ENCODE measurements at regions not wholly inside any gene's neighbourhood (a gene's known extent, or its start where the extent isn't known, plus 50 kb on each side); places are given as distances from the start of the nearest gene placed in this dataset.

DNA sequence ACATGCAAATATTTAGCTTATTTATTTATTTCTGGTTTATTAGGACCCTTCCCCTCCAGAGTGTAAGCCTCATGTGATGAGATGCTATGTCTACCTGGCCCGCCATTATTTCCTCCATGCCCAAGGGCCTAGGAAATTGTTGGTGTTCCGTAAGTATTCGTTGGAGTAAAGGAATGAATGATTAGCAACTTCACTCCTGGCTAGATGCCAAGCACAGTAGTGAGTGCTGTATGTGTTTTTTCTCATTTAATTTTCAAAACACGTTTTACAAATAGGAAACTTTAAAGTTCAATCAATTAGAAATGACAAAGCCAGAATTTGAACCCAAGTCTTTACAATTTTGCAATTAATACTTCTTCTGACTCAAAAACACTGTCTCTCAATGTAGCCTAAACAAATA, 253.8 kb downstream of the BCAT1 start:
- no peak for ATAC-seq (ENCODE audit: low FRiP score)
- TF ChIP-seq, protein P1, sequence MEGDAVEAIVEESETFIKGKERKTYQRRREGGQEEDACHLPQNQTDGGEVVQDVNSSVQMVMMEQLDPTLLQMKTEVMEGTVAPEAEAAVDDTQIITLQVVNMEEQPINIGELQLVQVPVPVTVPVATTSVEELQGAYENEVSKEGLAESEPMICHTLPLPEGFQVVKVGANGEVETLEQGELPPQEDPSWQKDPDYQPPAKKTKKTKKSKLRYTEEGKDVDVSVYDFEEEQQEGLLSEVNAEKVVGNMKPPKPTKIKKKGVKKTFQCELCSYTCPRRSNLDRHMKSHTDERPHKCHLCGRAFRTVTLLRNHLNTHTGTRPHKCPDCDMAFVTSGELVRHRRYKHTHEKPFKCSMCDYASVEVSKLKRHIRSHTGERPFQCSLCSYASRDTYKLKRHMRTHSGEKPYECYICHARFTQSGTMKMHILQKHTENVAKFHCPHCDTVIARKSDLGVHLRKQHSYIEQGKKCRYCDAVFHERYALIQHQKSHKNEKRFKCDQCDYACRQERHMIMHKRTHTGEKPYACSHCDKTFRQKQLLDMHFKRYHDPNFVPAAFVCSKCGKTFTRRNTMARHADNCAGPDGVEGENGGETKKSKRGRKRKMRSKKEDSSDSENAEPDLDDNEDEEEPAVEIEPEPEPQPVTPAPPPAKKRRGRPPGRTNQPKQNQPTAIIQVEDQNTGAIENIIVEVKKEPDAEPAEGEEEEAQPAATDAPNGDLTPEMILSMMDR (IDR thresholded peaks at IDR 0.05), result no peak
- no peak for DNase-seq (ENCODE audit: low spot score)

DNA sequence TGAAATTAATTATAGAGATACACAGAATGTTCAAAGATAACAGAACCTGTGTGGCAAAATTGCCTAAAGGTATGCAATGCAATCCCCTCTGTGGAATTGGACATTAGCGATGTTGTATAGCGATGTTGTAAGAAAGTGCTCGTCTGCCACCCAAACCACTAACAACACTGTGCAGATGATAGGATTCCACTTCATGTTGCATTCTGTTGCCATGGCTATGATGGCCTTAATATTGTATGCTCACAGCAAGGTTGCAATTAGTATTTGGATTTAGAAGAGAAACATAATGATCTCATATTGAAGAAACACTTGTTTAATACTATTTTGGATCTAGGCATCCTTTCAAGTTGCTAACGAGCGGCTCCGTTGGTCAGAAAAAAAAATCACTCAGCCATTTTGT, 260.3 kb downstream of the BCAT1 start:
- DNase-seq (ENCODE audit: low spot score) (no peak), ATAC-seq (ENCODE audit: low FRiP score) (no peak)
- TF ChIP-seq, protein P1 (IDR thresholded peaks at IDR 0.05), result no peak

DNA sequence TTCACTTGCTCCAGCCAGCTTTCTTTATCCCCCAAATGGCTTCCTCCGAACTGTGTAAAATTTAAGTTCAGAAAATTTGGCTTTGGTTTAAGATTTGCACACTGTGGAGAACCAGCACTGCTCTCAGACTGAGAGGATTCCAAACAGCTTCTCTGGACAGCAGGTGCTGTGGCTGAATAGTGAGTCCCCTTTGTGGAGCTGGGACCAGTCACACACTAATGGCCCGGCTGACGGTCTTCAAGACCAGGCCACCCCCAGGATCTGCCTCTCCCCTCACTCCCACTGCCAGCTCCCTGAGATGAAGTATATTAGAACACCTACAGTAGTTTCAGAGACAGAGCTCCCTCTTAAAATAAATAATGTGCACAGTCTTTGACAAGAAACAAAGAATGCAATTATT, 267.3 kb downstream of the BCAT1 start:
- TF ChIP-seq, protein P1 (IDR thresholded peaks at IDR 0.05), result no peak
- DNase-seq (ENCODE audit: low spot score), result no peak
- ATAC-seq (ENCODE audit: low FRiP score), result no peak

DNA sequence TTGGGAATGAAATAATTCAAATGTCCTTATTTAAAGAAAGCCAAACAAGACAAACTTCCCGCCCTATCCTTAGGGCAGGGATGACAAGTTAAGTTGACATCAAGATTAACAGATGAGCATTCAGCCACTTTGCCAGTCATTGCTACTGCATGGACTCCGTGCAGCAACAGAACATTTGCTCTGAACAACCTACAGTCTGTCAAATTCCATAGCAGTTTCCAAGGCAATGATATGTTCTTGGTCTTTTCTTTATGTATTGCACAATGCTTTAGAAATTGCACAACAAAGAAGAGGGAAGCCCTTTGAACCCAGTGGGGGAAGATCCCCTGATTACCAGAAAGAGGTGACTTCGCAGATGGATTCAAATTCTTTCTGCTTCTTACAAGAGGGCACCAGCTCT, 269.8 kb downstream of the BCAT1 start:
- TF ChIP-seq, protein P1 (IDR thresholded peaks at IDR 0.05), result no peak
- peak; percentile 84 for ATAC-seq (ENCODE audit: low FRiP score)
- no peak for DNase-seq (ENCODE audit: low spot score)

DNA sequence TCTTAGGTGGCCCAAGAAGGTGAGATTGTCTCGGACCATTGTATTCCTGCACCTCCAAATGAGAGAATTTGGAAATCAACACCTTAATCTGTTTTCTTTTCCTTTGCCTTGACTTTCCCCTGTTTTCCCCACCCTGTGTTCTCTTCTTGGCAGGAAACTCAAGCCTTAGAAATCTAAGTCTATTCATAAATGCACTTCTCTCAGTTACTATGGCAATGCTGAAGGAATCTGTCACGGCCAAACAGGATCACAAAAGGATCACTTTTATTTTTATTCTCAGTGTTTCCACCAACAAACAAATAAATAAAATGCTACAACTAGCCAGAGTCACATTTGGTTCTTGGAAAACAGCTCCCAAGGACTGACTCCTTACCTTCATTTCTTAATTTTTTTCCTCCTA, 270.5 kb downstream of the BCAT1 start:
- ATAC-seq (ENCODE audit: low FRiP score) (no peak), DNase-seq (ENCODE audit: low spot score) (no peak)
- TF ChIP-seq, protein P1 (IDR thresholded peaks at IDR 0.05), result no peak

DNA sequence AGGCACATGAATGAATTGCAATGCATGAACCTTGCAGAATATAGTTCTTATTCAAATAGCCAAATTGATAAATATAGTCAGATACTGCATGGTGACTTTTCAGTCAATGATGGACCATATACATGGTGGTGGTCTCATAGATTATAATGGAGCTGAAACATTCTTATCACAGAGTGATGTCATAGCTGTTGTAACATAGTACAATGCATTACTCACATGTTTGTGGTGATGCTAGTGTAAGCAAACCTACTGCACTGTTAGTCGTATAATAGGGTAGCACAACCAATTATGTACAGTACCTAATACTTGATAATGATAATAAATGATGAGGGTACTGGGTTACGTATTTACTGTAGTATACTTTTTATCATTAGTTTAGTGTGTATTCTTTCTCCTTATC, 280.3 kb downstream of the BCAT1 start:
- DNase-seq (ENCODE audit: low spot score) (no peak), ATAC-seq (ENCODE audit: low FRiP score) (no peak)
- TF ChIP-seq, protein P1 (IDR thresholded peaks at IDR 0.05), result no peak

DNA sequence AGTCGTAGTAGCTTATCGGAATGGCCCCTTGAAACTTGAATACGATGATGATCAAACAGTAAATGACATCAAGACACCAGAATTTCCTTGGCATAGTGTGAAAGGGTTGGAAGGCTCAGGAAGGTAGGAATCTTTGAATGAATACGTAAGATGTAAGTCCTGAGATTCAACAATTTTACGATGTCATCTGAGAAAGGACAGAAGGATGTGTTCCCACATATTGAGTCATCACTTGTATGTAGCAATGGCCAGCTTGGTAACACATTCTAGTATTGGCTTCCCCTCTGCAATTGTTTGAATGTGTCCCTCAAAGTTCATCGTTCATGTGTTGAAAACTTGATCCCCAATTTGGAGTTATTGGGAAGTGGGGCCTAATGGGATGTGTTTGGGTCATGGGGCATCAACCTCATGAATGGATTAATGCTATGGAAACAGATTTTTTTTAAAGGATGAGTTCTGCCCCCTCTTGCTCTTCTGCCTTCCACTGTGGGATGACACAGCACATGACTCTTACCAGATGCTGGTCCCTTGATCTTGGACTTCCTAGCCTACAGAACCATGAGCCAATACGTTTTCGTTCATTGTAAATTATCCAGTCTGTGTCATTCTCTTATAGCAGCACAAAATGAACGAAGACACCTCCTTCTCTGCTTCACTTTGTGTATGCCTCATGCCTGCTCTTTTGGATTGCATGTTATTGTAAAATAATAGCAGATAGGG, 284.6 kb downstream of the BCAT1 start:
- TF ChIP-seq, protein P1 (IDR thresholded peaks at IDR 0.05), result no peak

More for the DNA sequence above, 284.6 kb downstream of the BCAT1 start:
- ATAC-seq (ENCODE audit: low FRiP score), result no peak
- no peak for DNase-seq (ENCODE audit: low spot score)

Data from omental fat pad (tissue), 3 donors.